Retinal pigment epithelial cell (primary cell): ENCODE measurements at regions not wholly inside any gene's neighbourhood (a gene's known extent, or its start where the extent isn't known, plus 50 kb on each side); places are given as distances from the start of the nearest gene placed in this dataset.
"Not testable (repeated sequence)": the region's sequence is repeated elsewhere in the genome, so short reads cannot be mapped to it uniquely, and the experiment has no call there.

ENCODE experiments used
- DNase-seq: peaks from one replicate; pipeline ENCODE4 v3.0.0-alpha.2; 2010; ENCODE audit warnings: low read depth
- H3K4me3 ChIP-seq: 2 replicates; pipeline ENCODE4 v1.5.1; 2011; ENCODE audit warnings: mild to moderate bottlenecking, low read length, control low read depth, moderate library complexity
- TF ChIP-seq, protein P1 (sequence below): conservative IDR thresholded peaks from 2 replicates; pipeline ENCODE4 v1.5.1; 2011; ENCODE audit warnings: low read depth, low read length, control low read depth, inconsistent platforms

GRCh38 chr10:89975771-89976170, 274.4 kb downstream of the KIF20B start:
- TF ChIP-seq, protein P1, sequence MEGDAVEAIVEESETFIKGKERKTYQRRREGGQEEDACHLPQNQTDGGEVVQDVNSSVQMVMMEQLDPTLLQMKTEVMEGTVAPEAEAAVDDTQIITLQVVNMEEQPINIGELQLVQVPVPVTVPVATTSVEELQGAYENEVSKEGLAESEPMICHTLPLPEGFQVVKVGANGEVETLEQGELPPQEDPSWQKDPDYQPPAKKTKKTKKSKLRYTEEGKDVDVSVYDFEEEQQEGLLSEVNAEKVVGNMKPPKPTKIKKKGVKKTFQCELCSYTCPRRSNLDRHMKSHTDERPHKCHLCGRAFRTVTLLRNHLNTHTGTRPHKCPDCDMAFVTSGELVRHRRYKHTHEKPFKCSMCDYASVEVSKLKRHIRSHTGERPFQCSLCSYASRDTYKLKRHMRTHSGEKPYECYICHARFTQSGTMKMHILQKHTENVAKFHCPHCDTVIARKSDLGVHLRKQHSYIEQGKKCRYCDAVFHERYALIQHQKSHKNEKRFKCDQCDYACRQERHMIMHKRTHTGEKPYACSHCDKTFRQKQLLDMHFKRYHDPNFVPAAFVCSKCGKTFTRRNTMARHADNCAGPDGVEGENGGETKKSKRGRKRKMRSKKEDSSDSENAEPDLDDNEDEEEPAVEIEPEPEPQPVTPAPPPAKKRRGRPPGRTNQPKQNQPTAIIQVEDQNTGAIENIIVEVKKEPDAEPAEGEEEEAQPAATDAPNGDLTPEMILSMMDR, result no peak
- DNase-seq, result no peak

DNA sequence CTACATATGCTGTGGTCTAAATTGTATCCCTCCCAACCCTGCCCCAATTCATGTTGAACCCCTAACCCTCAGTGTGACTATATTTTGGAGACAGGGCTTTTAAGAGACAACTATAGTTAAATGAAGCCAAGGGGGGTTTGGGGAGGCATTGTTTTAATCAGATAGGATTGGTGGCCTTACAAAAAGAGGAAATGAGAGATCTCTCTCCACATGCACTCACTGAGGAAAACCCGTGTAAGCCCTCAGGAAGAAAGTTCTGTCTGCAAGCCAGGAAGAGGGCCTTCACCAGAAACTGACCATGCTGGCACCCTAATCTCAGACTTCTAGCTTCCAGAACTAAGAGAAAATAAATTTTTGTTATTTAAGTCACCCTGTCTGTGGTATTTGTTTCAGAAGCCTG, 276.7 kb downstream of the KIF20B start:
- no peak overlapping the region for H3K4me3 ChIP-seq
- TF ChIP-seq, protein P1, result no peak
- DNase-seq, result no peak

More at GRCh38 chr10:89975771-89976170, 274.4 kb downstream of the KIF20B start:
- H3K4me3 ChIP-seq, result no peak overlapping the region

- no peak overlapping the region for H3K4me3 ChIP-seq
- TF ChIP-seq, protein P1, result no peak
- DNase-seq, result no peak
These were observed 278.3 kb downstream of the KIF20B start for GRCh38 chr10:89979726-89980125.

- no peak overlapping the region for H3K4me3 ChIP-seq
- no peak for DNase-seq
- TF ChIP-seq, protein P1, result no peak
These were observed 278.8 kb downstream of the KIF20B start for GRCh38 chr10:89980166-89980565.

DNA sequence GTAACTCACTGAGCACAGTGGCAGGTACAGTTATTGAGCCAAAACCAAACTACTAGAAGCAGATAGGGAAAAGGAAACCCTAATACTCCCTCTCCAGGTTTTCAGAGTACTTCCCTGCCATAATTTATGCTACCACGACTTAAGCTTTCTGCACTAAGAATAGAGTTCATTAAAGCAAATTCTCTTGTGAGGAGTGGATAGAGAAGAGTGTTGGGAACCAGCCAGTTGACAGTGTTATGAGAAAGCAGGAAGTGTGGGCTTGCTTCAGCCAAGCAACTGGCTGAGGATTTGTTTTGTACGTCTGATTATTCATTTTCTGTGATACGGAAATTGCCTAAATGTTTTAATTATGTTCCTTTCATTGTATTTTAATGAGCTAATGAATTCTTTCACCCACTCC, 280.5 kb downstream of the KIF20B start:
- peak; percentile 56 for DNase-seq
- TF ChIP-seq, protein P1, result no peak
- no peak overlapping the region for H3K4me3 ChIP-seq

GRCh38 chr10:89985446-89985845, 284.1 kb downstream of the KIF20B start:
- TF ChIP-seq, protein P1, result no peak
- DNase-seq, result no peak
- no peak overlapping the region for H3K4me3 ChIP-seq

- DNase-seq, H3K4me3 ChIP-seq: not testable (repeated sequence)
These were observed 287.0 kb downstream of the KIF20B start for GRCh38 chr10:89988361-89988760.

DNA sequence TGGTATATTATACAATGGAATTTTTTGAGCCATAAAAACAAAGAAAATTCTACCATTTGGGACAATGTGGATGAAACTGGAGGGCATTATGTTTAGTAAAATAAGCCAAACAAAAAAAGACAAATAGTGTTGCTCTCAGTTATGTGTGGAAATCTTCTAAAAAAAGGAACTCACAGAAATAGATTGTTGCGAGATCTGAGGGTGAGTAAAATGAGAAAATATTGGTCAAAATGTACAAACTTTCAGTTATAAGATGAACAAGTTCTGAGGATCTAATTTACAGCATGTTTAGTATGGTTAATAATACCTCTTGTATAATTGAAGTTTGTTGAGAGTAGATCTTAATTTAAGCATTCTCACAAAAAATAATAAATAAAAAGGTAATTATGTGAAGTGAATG, 291.2 kb downstream of the KIF20B start:
- DNase-seq, result no peak
- H3K4me3 ChIP-seq, result no peak overlapping the region
- TF ChIP-seq, protein P1, result no peak
